BE2C (cell line): ENCODE measurements at regions not wholly inside any gene's neighbourhood (a gene's known extent, or its start where the extent isn't known, plus 50 kb on each side); places are given as distances from the start of the nearest gene placed in this dataset.
"Not testable (repeated sequence)": the region's sequence is repeated elsewhere in the genome, so short reads cannot be mapped to it uniquely, and the experiment has no call there.

ENCODE experiments used
- DNase-seq: peaks from one replicate; pipeline ENCODE4 v3.0.0-alpha.2; 2020
- H3K27me3 ChIP-seq: fragments of 250-450 bp; sonication (Bioruptor Pico); 2 replicates; pipeline ENCODE4 v1.5.1; 2020; ENCODE audit warnings: mild to moderate bottlenecking
- H3K36me3 ChIP-seq: fragments of 250-450 bp; sonication (Bioruptor Pico); 2 replicates; pipeline ENCODE4 v1.5.1; 2020; ENCODE audit warnings: mild to moderate bottlenecking
- H3K4me1 ChIP-seq: fragments of 250-450 bp; sonication (Bioruptor Pico); 2 replicates; pipeline ENCODE4 v1.5.1; 2020
- H3K4me3 ChIP-seq: 2 replicates; pipeline ENCODE4 v1.5.1; 2011; ENCODE audit warnings: low read depth, low read length
- H3K9me3 ChIP-seq: fragments of 250-450 bp; sonication (Bioruptor Pico); 2 replicates; pipeline ENCODE4 v1.5.1; 2020
- CTCF ChIP-seq: IDR thresholded peaks from 2 replicates; pipeline ENCODE4 v1.5.1; 2012; ENCODE audit warnings: mild to moderate bottlenecking, low read depth, low read length

GRCh38 chr6:8170245-8170644 is 67.9 kb upstream of the EEF1E1 start:
- H3K4me3 ChIP-seq: no peak overlapping the region
- H3K27me3 ChIP-seq: no peaks in the 10 kb centered on the region; the same call in 1 of the 2 replicates
- no peaks in the 10 kb centered on the region for H3K36me3 ChIP-seq
- no peaks in the 10 kb centered on the region for H3K4me1 ChIP-seq
- no peak for DNase-seq
- TF ChIP-seq CTCF: 0 out of 2 replicates have a peak, but pooled peaks have one; percentile 19
- H3K9me3 ChIP-seq: no peaks in the 10 kb centered on the region

GRCh38 chr6:8166156-8166555 is 63.8 kb upstream of the EEF1E1 start:
- no peak for DNase-seq
- Histone ChIP-seq H3K36me3 (no peaks in the 10 kb centered on the region), H3K9me3 (no peaks in the 10 kb centered on the region), H3K27me3 (no peaks in the 10 kb centered on the region; the same call in 1 of the 2 replicates), H3K4me1 (no peaks in the 10 kb centered on the region), H3K4me3 (no peak overlapping the region)
- TF ChIP-seq CTCF: no peak

- not testable (repeated sequence) for H3K9me3 ChIP-seq, H3K27me3 ChIP-seq, H3K4me3 ChIP-seq, H3K4me1 ChIP-seq, DNase-seq, H3K36me3 ChIP-seq
These were observed 62.7 kb upstream of the EEF1E1 start for GRCh38 chr6:8165008-8165407.

- H3K4me1 ChIP-seq, DNase-seq, H3K9me3 ChIP-seq, H3K4me3 ChIP-seq, H3K36me3 ChIP-seq, H3K27me3 ChIP-seq: not testable (repeated sequence)
These were observed 61.9 kb upstream of the EEF1E1 start for GRCh38 chr6:8164281-8164680.

GRCh38 chr6:8159966-8160365 is 57.6 kb upstream of the EEF1E1 start:
- Histone ChIP-seq H3K36me3 (no peaks in the 10 kb centered on the region), H3K4me3 (no peak overlapping the region), H3K9me3 (no peaks in the 10 kb centered on the region), H3K4me1 (no peaks in the 10 kb centered on the region), H3K27me3 (no peaks in the 10 kb centered on the region)
- DNase-seq: no peak
- TF ChIP-seq CTCF: no peak

GRCh38 chr6:8157839-8158238 is 55.5 kb upstream of the EEF1E1 start:
- TF ChIP-seq CTCF: no peak
- no peaks in the 10 kb centered on the region for H3K9me3 ChIP-seq
- no peaks in the 10 kb centered on the region for H3K4me1 ChIP-seq
- DNase-seq: no peak
- H3K4me3 ChIP-seq: no peak overlapping the region
- H3K27me3 ChIP-seq: no peaks in the 10 kb centered on the region
- no peaks in the 10 kb centered on the region for H3K36me3 ChIP-seq

GRCh38 chr6:8155259-8156012 is 53.1 kb upstream of the EEF1E1 start:
- H3K4me3 ChIP-seq: no peak overlapping the region
- TF ChIP-seq CTCF: no peak

More at GRCh38 chr6:8155259-8156012, 53.1 kb upstream of the EEF1E1 start:
- H3K4me1 ChIP-seq: no peaks in the 10 kb centered on the region
- DNase-seq: no peak
- no peaks in the 10 kb centered on the region for H3K9me3 ChIP-seq
- H3K36me3 ChIP-seq: no peaks in the 10 kb centered on the region
- H3K27me3 ChIP-seq: no peaks in the 10 kb centered on the region
